Activated CD8-positive, alpha-beta T cell treated with anti-CD3 and anti-CD28 coated beads for 36 hours (primary cell): ENCODE measurements at regions not wholly inside any gene's neighbourhood (a gene's known extent, or its start where the extent isn't known, plus 50 kb on each side); places are given as distances from the start of the nearest gene placed in this dataset.

ENCODE experiments used
- ATAC-seq: fragments of 200-7000 bp; cut with Tn5 transposase; one replicate; pipeline ENCODE4 v1.10.0; 2021; ENCODE audit warnings: mild to moderate bottlenecking, moderate library complexity
- CTCF ChIA-PET: fragments of 350-600 bp; sonication (Branson Sonifier 250); formaldehyde crosslinking; loops from one replicate; lab custom pipeline; 2021; ENCODE audit warnings: antibody characterized with exemption; lab: Charles Lee
- POLR2A ChIA-PET: fragments of 350-600 bp; sonication (Branson Sonifier 250); formaldehyde crosslinking; loops from one replicate; lab custom pipeline; 2021; ENCODE audit warnings: antibody characterized with exemption; lab: Charles Lee
- DNase-seq: peaks from one replicate; pipeline ENCODE4 v3.0.0-alpha.2; 2020
- H3K27ac Mint-ChIP-seq: one replicate; pipeline ENCODE4 v1.8.0; 2021; ENCODE audit warnings: mild to moderate bottlenecking, mixed read lengths
- H3K27me3 Mint-ChIP-seq: one replicate; pipeline ENCODE4 v1.8.0; 2021; ENCODE audit warnings: mixed read lengths
- H3K36me3 Mint-ChIP-seq: one replicate; pipeline ENCODE4 v1.8.0; 2021; ENCODE audit warnings: low read depth, mixed read lengths
- H3K4me1 Mint-ChIP-seq: one replicate; pipeline ENCODE4 v1.8.0; 2021; ENCODE audit warnings: low read depth, mixed read lengths
- H3K4me3 Mint-ChIP-seq: one replicate; pipeline ENCODE4 v1.8.0; 2021; ENCODE audit warnings: mild to moderate bottlenecking, moderate library complexity, mixed read lengths
- H3K9me3 Mint-ChIP-seq: one replicate; pipeline ENCODE4 v1.8.0; 2021; ENCODE audit warnings: mixed read lengths
- intact Hi-C: fragments of 100-400 bp; cut with micrococcal nuclease; formaldehyde crosslinking; loops from one replicate; pipeline ENCODE4 v1.10.0; 2022
- TF ChIP-seq, protein P1 (sequence below): fragments of 200-600 bp; IDR thresholded peaks from one replicate; pipeline ENCODE4 v1.8.0; 2022; ENCODE audit warnings: antibody characterized with exemption, mild to moderate bottlenecking

- H3K4me3 Mint-ChIP-seq, result no peak overlapping the region
- H3K36me3 Mint-ChIP-seq, result no peaks in the 10 kb centered on the region
- peaks cover 6% of the 10 kb centered on the region for H3K27me3 Mint-ChIP-seq
- no peak for DNase-seq
- H3K27ac Mint-ChIP-seq, result no peak overlapping the region
- no peaks in the 10 kb centered on the region for H3K9me3 Mint-ChIP-seq
- ChIA-PET POLR2A (no interaction called here), CTCF (no interaction called here)
- peaks cover 2% of the 10 kb centered on the region for H3K4me1 Mint-ChIP-seq
- TF ChIP-seq, protein P1, sequence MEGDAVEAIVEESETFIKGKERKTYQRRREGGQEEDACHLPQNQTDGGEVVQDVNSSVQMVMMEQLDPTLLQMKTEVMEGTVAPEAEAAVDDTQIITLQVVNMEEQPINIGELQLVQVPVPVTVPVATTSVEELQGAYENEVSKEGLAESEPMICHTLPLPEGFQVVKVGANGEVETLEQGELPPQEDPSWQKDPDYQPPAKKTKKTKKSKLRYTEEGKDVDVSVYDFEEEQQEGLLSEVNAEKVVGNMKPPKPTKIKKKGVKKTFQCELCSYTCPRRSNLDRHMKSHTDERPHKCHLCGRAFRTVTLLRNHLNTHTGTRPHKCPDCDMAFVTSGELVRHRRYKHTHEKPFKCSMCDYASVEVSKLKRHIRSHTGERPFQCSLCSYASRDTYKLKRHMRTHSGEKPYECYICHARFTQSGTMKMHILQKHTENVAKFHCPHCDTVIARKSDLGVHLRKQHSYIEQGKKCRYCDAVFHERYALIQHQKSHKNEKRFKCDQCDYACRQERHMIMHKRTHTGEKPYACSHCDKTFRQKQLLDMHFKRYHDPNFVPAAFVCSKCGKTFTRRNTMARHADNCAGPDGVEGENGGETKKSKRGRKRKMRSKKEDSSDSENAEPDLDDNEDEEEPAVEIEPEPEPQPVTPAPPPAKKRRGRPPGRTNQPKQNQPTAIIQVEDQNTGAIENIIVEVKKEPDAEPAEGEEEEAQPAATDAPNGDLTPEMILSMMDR, result no peak
- intact Hi-C loops, result no loop called here
- no peak for ATAC-seq
Measured at GRCh38 chr6:79797912-79798311, 149.4 kb downstream of the ELOVL4 start.

DNA sequence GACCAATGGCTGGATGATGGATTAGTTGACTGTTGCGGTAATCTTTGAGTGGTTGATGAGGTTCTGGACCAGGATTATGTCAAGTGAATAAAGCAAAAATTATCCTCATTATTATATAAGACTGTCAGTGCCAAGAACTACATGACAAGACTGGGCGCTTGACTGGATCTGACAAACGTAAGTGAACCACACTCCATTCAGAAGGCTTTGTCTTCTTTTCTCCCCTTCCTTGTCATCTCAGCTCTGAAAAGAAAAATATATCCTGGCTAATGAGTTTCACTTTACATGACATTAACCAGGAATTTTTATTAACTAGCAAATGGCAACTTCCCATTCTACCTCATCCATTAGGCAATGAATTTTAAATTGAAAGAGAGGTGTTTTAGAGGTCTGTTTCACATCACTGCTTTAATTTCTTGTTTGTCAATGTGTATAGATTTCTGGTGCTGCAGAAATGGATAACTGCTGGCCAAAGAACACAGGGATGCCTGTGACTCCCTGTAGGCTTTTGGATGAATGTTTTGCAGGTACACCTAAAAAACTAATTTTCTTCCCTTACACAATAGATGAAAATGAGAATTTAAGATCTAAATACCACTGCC lies 150.1 kb downstream of the ELOVL4 start:
- Mint-ChIP-seq H3K4me1 (peaks cover 2% of the 10 kb centered on the region), H3K36me3 (no peaks in the 10 kb centered on the region), H3K9me3 (no peaks in the 10 kb centered on the region), H3K4me3 (no peak overlapping the region), H3K27me3 (peaks cover 6% of the 10 kb centered on the region), H3K27ac (no peak overlapping the region)
- TF ChIP-seq, protein P1, result no peak
- ATAC-seq (no peak), DNase-seq (no peak)
- ChIA-PET CTCF (interaction anchor here (1.2 kb wide), 1 partner anchor 71 kb away, joined by 3 read pairs; no protein-coding TSS in a partner anchor), POLR2A (no interaction called here)
- intact Hi-C loops, result no loop called here

- Mint-ChIP-seq H3K27ac (no peak overlapping the region), H3K4me3 (no peak overlapping the region), H3K4me1 (peaks cover 2% of the 10 kb centered on the region), H3K36me3 (no peaks in the 10 kb centered on the region), H3K27me3 (peaks cover 6% of the 10 kb centered on the region), H3K9me3 (no peaks in the 10 kb centered on the region)
- ATAC-seq (no peak), DNase-seq (no peak)
- intact Hi-C loops, result no loop called here
- TF ChIP-seq, protein P1, result no peak
- POLR2A ChIA-PET, result no interaction called here
- CTCF ChIA-PET, result interaction anchor here (1.2 to 1.4 kb wide), 3 partner anchors 11 to 72 kb away, joined by 3 to 4 read pairs (median 3); no protein-coding TSS in a partner anchor
Measured at GRCh38 chr6:79796197-79796596, 151.2 kb downstream of the ELOVL4 start.

GRCh38 chr6:79789896-79790295 lies 157.5 kb downstream of the ELOVL4 start:
- intact Hi-C loops, result no loop called here
- TF ChIP-seq, protein P1, result no peak
- Mint-ChIP-seq H3K4me1 (no peaks in the 10 kb centered on the region), H3K4me3 (no peak overlapping the region), H3K27me3 (peaks cover 6% of the 10 kb centered on the region), H3K27ac (no peak overlapping the region), H3K9me3 (no peaks in the 10 kb centered on the region), H3K36me3 (no peaks in the 10 kb centered on the region)
- ATAC-seq, result no peak
- DNase-seq, result no peak
- POLR2A ChIA-PET, result interaction anchor here (1.4 kb wide), 1 partner anchor 11 kb away, joined by 4 read pairs; no protein-coding TSS in a partner anchor
- CTCF ChIA-PET, result interaction anchor here (1.3 to 3.4 kb wide), 5 partner anchors 12 to 79 kb away, joined by 3 to 15 read pairs (median 4); no protein-coding TSS in a partner anchor

DNA sequence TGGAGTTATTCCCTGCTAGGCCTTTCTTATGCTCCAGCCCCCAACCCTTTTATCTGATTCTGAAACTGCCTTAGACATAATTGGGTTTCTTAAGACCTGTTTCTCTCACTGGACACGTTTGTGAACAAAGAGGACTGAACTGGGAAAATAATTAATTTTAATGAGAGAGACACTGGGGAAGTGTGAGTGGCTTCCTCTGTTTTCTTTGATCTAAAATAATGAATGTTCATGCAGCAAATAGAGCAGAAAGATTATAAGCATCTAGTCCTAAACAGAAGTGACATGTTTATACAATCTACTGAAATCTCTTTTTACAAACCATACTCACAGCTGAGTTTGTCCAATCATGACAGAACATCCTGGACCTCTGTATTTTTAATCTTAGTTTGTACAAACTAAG lies 157.6 kb downstream of the SH3BGRL2 start:
- ChIA-PET POLR2A (interaction anchor here (1.4 kb wide), 1 partner anchor 10 kb away, joined by 4 read pairs; no protein-coding TSS in a partner anchor), CTCF (interaction anchor here (1.8 to 3.4 kb wide), 3 partner anchors 11 to 25 kb away, joined by 4 to 15 read pairs (median 12); no protein-coding TSS in a partner anchor)
- H3K4me3 Mint-ChIP-seq, result no peak overlapping the region
- no peaks in the 10 kb centered on the region for H3K36me3 Mint-ChIP-seq
- DNase-seq, result no peak
- no peaks in the 10 kb centered on the region for H3K9me3 Mint-ChIP-seq
- no peaks in the 10 kb centered on the region for H3K4me1 Mint-ChIP-seq
- peaks cover 2% of the 10 kb centered on the region for H3K27me3 Mint-ChIP-seq
- no peak for ATAC-seq
- H3K27ac Mint-ChIP-seq, result no peak overlapping the region
- TF ChIP-seq, protein P1, result no peak
- intact Hi-C loops, result no loop called here
